ENCODE measurements at regions not wholly inside any gene's neighbourhood (a gene's known extent, or its start where the extent isn't known, plus 50 kb on each side); places are given as distances from the start of the nearest gene placed in this dataset.

DNA sequence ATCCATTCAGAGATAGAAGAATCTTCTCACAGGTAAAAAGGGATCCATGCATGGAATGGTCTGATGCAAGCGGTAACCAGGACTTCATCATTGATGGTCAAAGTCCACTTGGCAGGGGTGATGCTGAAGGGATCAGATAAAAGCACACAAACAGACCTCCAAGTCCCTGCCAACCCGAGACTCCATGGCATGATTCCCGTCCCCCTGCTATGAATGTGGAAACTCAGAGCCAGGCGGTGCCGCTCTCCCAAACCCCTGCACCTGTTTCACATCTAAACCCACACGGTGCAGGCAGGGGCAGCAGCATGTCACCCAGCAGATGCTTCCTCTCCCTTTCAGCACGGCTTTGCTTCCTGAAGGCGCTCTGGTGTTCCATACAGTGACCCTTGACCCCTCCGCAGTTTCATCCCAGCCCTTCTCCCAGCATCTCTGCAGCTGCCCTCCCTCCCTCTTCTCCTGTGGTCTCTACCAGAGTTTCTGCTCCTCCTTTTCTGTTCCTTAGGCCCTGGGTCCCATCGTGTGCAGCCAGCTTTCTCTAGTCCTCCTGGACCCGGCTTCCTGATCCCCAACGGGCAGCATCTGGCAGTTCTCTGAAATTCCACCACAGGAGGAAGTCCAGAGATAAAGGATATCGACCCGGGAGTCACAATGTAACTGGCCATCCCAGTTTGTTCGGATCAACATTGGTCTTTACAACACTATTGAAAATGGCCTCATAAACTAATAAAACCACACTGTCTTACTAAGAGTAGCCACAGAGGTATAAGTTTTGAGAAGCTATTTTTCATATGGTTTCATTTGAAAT is 235.0 kb downstream of the TTLL2 start:
- TF ChIP-seq ZEB2 (tag by site-specific recombination; IDR thresholded peaks at IDR 0.05) (no peak), KLF16 (tag by site-specific recombination; IDR thresholded peaks at IDR 0.05) (no peak), ZNF548 (tag by site-specific recombination; IDR thresholded peaks at IDR 0.05) (no peak), RBAK (tag by site-specific recombination; IDR thresholded peaks at IDR 0.05) (no peak), TCF7L2 (IDR thresholded peaks at IDR 0.05; ENCODE audit: borderline replicate concordance, low read depth, low read length) (no peak), CTCF (tag by site-specific recombination; IDR thresholded peaks at IDR 0.05) (no peak), ZNF624 (tag by site-specific recombination; IDR thresholded peaks at IDR 0.05) (no peak), ZNF341 (tag by site-specific recombination; IDR thresholded peaks at IDR 0.05; ENCODE audit: low read depth) (no peak)

All from HEK293 (cell line).